ENCODE measurements at regions not wholly inside any gene's neighbourhood (a gene's known extent, or its start where the extent isn't known, plus 50 kb on each side); places are given as distances from the start of the nearest gene placed in this dataset.

- TF ChIP-seq POLR2A (IDR thresholded peaks at IDR 0.05) (no peak), CTCF (IDR thresholded peaks at IDR 0.05) (no peak)
These were observed 141.6 kb upstream of the GDF10 start for GRCh38 chr10:47158116-47159071.

Measured in thyroid gland (tissue), 4 donors.